ENCODE measurements at regions not wholly inside any gene's neighbourhood (a gene's known extent, or its start where the extent isn't known, plus 50 kb on each side); places are given as distances from the start of the nearest gene placed in this dataset.

GRCh38 chr1:164495905-164496304 is 63.1 kb upstream of the PBX1 start:
- WGBS, 2 donors = 60 to 82% methylated on average over 3 of the region's 3 CpGs
- no peak overlapping the region for H3K4me3 ChIP-seq (ENCODE audit: low read depth, poor library complexity, severe bottlenecking)
- no peak for DNase-seq (ENCODE audit: low spot score in 2 of 2)
- TF ChIP-seq POLR2A (IDR thresholded peaks at IDR 0.05) = no peak
- TF ChIP-seq, protein P1, sequence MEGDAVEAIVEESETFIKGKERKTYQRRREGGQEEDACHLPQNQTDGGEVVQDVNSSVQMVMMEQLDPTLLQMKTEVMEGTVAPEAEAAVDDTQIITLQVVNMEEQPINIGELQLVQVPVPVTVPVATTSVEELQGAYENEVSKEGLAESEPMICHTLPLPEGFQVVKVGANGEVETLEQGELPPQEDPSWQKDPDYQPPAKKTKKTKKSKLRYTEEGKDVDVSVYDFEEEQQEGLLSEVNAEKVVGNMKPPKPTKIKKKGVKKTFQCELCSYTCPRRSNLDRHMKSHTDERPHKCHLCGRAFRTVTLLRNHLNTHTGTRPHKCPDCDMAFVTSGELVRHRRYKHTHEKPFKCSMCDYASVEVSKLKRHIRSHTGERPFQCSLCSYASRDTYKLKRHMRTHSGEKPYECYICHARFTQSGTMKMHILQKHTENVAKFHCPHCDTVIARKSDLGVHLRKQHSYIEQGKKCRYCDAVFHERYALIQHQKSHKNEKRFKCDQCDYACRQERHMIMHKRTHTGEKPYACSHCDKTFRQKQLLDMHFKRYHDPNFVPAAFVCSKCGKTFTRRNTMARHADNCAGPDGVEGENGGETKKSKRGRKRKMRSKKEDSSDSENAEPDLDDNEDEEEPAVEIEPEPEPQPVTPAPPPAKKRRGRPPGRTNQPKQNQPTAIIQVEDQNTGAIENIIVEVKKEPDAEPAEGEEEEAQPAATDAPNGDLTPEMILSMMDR (IDR thresholded peaks at IDR 0.05) = no peak
- intact Hi-C loops (cut with DNase I; ENCODE audit: low total_unique reads) = no loop called here

GRCh38 chr1:164498792-164499191 is 60.2 kb upstream of the PBX1 start:
- TF ChIP-seq POLR2A (IDR thresholded peaks at IDR 0.05) = no peak
- TF ChIP-seq, protein P1 (IDR thresholded peaks at IDR 0.05) = no peak
- no peak overlapping the region for H3K4me3 ChIP-seq (ENCODE audit: low read depth, poor library complexity, severe bottlenecking)
- WGBS, 2 donors = 79 to 80% methylated on average over 2 of the region's 2 CpGs
- DNase-seq (ENCODE audit: low spot score in 2 of 2) = no peak
- intact Hi-C loops (cut with DNase I; ENCODE audit: low total_unique reads) = no loop called here

GRCh38 chr1:164504749-164505148 is 54.2 kb upstream of the PBX1 start:
- intact Hi-C loops (cut with DNase I; ENCODE audit: low total_unique reads) = no loop called here
- no peak for DNase-seq (ENCODE audit: low spot score in 2 of 2)
- WGBS, 2 donors = 68 to 87% methylated on average over 1 of the region's 1 CpG
- no peak overlapping the region for H3K4me3 ChIP-seq (ENCODE audit: low read depth, poor library complexity, severe bottlenecking)
- no peak for TF ChIP-seq POLR2A (IDR thresholded peaks at IDR 0.05)
- TF ChIP-seq, protein P1 (IDR thresholded peaks at IDR 0.05) = no peak
